ENCODE measurements at regions not wholly inside any gene's neighbourhood (a gene's known extent, or its start where the extent isn't known, plus 50 kb on each side); places are given as distances from the start of the nearest gene placed in this dataset.

DNA sequence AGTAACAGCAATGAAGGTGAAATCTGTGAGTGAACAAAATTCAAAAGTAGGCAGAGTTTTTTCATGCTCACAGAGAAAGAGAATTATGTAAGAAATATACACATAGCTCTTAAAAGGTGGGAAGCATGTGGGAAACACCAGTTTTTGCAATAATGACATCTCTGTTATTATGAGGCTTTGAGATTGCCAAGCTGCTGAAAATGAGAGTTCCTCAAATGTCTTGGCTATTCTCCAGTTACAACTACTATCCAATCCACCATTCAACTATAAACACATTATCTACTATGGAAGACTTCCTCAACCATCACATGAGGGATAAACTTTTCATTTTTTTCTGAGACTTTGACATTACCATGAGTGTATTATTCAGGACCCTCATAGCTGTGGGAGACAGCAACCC, 420.8 kb upstream of the ACTBL2 start:
- no peak for DNase-seq
- H3K4me1 ChIP-seq (ENCODE audit: low read length), result no peaks in the 10 kb centered on the region
- H3K9ac ChIP-seq (ENCODE audit: low read length), result no peak overlapping the region
- no peaks in the 10 kb centered on the region for H3K79me2 ChIP-seq (ENCODE audit: low read length)
- no peak overlapping the region for H2AFZ ChIP-seq (ENCODE audit: low read length)
- TF ChIP-seq CTCF (IDR thresholded peaks at IDR 0.05; ENCODE audit: low read length) (no peak), EZH2phosphoT487 (IDR thresholded peaks at IDR 0.05; ENCODE audit: low read length) (no peak), EZH2 (optimal IDR thresholded peaks at IDR 0.05; ENCODE audit: low read depth, low read length) (no peak)
- H3K27me3 ChIP-seq (replicated peaks; ENCODE audit: insufficient read depth, low read length), result no peaks in the 10 kb centered on the region
- H4K20me1 ChIP-seq (ENCODE audit: insufficient read depth, low read length), result no peaks in the 10 kb centered on the region
- no peaks in the 10 kb centered on the region for H3K9me3 ChIP-seq (replicated peaks; ENCODE audit: insufficient read depth, low read length)
- no peaks in the 10 kb centered on the region for H3K36me3 ChIP-seq (replicated peaks; ENCODE audit: insufficient read depth, low read length)
- no peaks in the 10 kb centered on the region for H3K9me2 ChIP-seq (replicated peaks; ENCODE audit: insufficient read depth, low read length)
- H3F3A ChIP-seq (ENCODE audit: insufficient read depth, low read length), result no peaks in the 10 kb centered on the region
- H3K4me3 ChIP-seq (ENCODE audit: low read length), result no peak overlapping the region
- no peak overlapping the region for H3K4me2 ChIP-seq (ENCODE audit: low read depth, low read length)
- no peak overlapping the region for H3K27ac ChIP-seq (ENCODE audit: low read length)

DNA sequence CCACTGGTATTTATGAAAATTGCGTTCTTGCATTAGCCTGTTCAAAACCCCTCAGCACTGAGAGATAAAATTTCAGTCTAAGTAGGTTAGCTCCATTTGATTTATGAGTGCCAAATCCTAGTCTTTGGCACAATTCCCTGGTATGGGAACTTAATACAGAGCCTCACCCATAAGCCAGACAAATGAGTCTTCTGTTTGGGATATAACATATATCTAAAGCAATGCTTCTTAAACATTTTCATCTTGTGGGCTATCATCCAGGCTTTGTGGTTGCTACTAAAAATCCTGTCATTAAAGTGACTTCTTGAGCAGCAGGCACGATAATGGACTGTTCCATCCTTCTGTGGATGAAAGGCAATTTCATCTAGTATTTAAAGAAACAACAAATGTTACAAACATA, 419.5 kb upstream of the ACTBL2 start:
- Histone ChIP-seq H3K79me2 (ENCODE audit: low read length) (no peaks in the 10 kb centered on the region), H3K4me1 (ENCODE audit: low read length) (no peaks in the 10 kb centered on the region), H3K9me2 (replicated peaks; ENCODE audit: insufficient read depth, low read length) (no peaks in the 10 kb centered on the region), H3K9me3 (replicated peaks; ENCODE audit: insufficient read depth, low read length) (no peaks in the 10 kb centered on the region), H2AFZ (ENCODE audit: low read length) (no peak overlapping the region), H3K36me3 (replicated peaks; ENCODE audit: insufficient read depth, low read length) (no peaks in the 10 kb centered on the region), H4K20me1 (ENCODE audit: insufficient read depth, low read length) (no peaks in the 10 kb centered on the region), H3K9ac (ENCODE audit: low read length) (no peak overlapping the region), H3K27ac (ENCODE audit: low read length) (no peak overlapping the region), H3K4me2 (ENCODE audit: low read depth, low read length) (no peak overlapping the region), H3K4me3 (ENCODE audit: low read length) (no peak overlapping the region), H3F3A (ENCODE audit: insufficient read depth, low read length) (no peaks in the 10 kb centered on the region), H3K27me3 (replicated peaks; ENCODE audit: insufficient read depth, low read length) (no peaks in the 10 kb centered on the region)
- no peak for DNase-seq
- TF ChIP-seq EZH2 (optimal IDR thresholded peaks at IDR 0.05; ENCODE audit: low read depth, low read length), result no peak
- no peak for TF ChIP-seq CTCF (IDR thresholded peaks at IDR 0.05; ENCODE audit: low read length)
- TF ChIP-seq EZH2phosphoT487 (IDR thresholded peaks at IDR 0.05; ENCODE audit: low read length), result no peak

DNA sequence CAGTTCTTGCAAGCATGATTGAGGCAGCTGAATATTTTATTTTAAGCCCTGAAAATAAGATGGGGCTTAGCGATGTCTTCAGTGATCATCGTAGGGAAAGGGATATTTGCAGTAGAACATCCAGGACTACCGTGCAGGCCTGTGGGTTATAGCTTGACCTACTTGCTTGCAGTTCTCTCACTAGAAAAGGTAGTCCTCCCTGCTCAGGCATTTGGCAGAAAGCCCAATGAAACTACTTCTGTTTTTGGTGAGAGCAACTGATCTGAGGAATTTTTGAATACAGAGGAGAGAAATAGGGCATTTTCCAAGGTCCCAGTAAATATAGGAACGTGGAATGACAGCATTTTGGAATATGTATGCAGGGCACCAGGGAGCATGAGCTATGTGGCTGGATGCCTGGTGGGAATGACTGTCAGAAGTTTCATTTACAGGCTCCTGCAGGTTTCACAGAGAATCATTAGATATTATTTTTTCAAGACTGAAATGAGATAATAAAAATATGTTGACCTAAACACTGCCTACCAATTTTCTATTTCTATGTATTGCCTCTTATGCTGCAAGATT, 417.9 kb upstream of the ACTBL2 start:
- H3K4me2 ChIP-seq (ENCODE audit: low read depth, low read length), result no peak overlapping the region
- no peaks in the 10 kb centered on the region for H3K4me1 ChIP-seq (ENCODE audit: low read length)
- no peaks in the 10 kb centered on the region for H3K9me3 ChIP-seq (replicated peaks; ENCODE audit: insufficient read depth, low read length)
- no peaks in the 10 kb centered on the region for H3K27me3 ChIP-seq (replicated peaks; ENCODE audit: insufficient read depth, low read length)
- H3F3A ChIP-seq (ENCODE audit: insufficient read depth, low read length), result no peaks in the 10 kb centered on the region
- no peaks in the 10 kb centered on the region for H3K36me3 ChIP-seq (replicated peaks; ENCODE audit: insufficient read depth, low read length)
- H3K9ac ChIP-seq (ENCODE audit: low read length), result no peak overlapping the region
- no peak overlapping the region for H3K4me3 ChIP-seq (ENCODE audit: low read length)
- H3K79me2 ChIP-seq (ENCODE audit: low read length), result no peaks in the 10 kb centered on the region
- H2AFZ ChIP-seq (ENCODE audit: low read length), result no peak overlapping the region
- no peak overlapping the region for H3K27ac ChIP-seq (ENCODE audit: low read length)
- DNase-seq, result no peak
- TF ChIP-seq CTCF (IDR thresholded peaks at IDR 0.05; ENCODE audit: low read length) (no peak), EZH2phosphoT487 (IDR thresholded peaks at IDR 0.05; ENCODE audit: low read length) (no peak), EZH2 (optimal IDR thresholded peaks at IDR 0.05; ENCODE audit: low read depth, low read length) (no peak)
- H3K9me2 ChIP-seq (replicated peaks; ENCODE audit: insufficient read depth, low read length), result no peaks in the 10 kb centered on the region
- no peaks in the 10 kb centered on the region for H4K20me1 ChIP-seq (ENCODE audit: insufficient read depth, low read length)

All from MM.1S (cell line).